Upper lobe of left lung (tissue), 4 donors: ENCODE measurements at regions not wholly inside any gene's neighbourhood (a gene's known extent, or its start where the extent isn't known, plus 50 kb on each side); places are given as distances from the start of the nearest gene placed in this dataset.

ENCODE experiments used
- POLR2AphosphoS5 ChIP-seq, 2 donors: sonication (generic); formaldehyde crosslinking; IDR thresholded peaks; one replicate each; pipeline ENCODE4 v1.5.1; 2017; ENCODE audit warnings: antibody characterized with exemption in 2 of 2
- TF ChIP-seq, protein P1 (sequence below), 6 experiments: fragments of 450-650 bp in 4 of 6; fragments of 200-600 bp in 2 of 6; sonication (generic) in 2 of 6; IDR thresholded peaks; one replicate each; pipeline ENCODE4 v1.5.1; 2016 to 2019; ENCODE audit warnings: antibody characterized with exemption in 6 of 6

DNA sequence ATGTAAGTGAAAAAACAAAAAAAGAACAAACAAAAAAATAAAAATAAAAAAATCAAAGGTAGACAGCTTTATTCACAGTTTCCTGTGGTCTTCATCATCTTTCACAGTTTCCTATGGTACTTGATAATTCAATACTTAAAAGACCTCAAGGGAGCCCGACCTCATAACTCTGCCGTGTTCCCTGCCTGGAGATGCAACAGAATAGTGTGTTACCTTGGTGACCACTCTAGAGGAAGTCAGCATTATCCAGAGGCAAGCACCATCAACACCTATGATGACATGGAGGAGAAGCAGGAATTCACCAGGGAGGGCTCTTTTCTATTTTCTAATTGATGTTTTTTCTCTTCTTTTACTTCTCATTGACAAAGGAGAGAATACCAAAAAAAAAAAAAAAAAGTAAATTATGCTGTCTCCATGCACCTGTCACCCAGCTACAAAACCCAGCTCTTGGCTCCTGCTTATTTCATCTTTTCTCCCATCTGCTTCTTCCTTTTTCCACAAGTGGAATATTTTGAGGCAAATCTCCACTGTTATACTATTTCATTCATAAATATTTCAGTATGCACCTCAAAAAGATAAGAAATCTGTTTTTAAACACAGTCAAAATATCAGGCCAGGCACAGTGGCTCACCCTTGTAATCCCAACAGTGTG, 95.8 kb upstream of the STXBP5 start:
- TF ChIP-seq, protein P1, sequence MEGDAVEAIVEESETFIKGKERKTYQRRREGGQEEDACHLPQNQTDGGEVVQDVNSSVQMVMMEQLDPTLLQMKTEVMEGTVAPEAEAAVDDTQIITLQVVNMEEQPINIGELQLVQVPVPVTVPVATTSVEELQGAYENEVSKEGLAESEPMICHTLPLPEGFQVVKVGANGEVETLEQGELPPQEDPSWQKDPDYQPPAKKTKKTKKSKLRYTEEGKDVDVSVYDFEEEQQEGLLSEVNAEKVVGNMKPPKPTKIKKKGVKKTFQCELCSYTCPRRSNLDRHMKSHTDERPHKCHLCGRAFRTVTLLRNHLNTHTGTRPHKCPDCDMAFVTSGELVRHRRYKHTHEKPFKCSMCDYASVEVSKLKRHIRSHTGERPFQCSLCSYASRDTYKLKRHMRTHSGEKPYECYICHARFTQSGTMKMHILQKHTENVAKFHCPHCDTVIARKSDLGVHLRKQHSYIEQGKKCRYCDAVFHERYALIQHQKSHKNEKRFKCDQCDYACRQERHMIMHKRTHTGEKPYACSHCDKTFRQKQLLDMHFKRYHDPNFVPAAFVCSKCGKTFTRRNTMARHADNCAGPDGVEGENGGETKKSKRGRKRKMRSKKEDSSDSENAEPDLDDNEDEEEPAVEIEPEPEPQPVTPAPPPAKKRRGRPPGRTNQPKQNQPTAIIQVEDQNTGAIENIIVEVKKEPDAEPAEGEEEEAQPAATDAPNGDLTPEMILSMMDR (IDR thresholded peaks at IDR 0.05): no peak
- no peak for TF ChIP-seq POLR2AphosphoS5 (IDR thresholded peaks at IDR 0.05)
